Cardiac fibroblast (primary cell): ENCODE measurements at regions not wholly inside any gene's neighbourhood (a gene's known extent, or its start where the extent isn't known, plus 50 kb on each side); places are given as distances from the start of the nearest gene placed in this dataset.
A peak's percentile ranks its signal among the peaks of the same experiment; 100 is the strongest.

ENCODE experiments used
- DNase-seq, 2 donors: peaks; one replicate each; pipeline versions ENCODE4 v3.0.0 to v3.0.0-alpha.2; 2010; ENCODE audit warnings: low read depth in 2 of 2
- H3K4me3 ChIP-seq, 2 donors: replicated peaks in 1 of 2; 1 replicate in 1 of 2; 2 replicates in 1 of 2; pipeline ENCODE4 v1.5.1; 2011; ENCODE audit warnings: low read depth in 2 of 2, low read length in 2 of 2, mild to moderate bottlenecking in 2 of 2, moderate library complexity in 1 of 2
- TF ChIP-seq, protein P1 (sequence below): IDR thresholded peaks from one replicate; pipeline ENCODE4 v1.5.1; 2011; ENCODE audit warnings: low read depth, mild to moderate bottlenecking, low read length, inconsistent platforms

DNA sequence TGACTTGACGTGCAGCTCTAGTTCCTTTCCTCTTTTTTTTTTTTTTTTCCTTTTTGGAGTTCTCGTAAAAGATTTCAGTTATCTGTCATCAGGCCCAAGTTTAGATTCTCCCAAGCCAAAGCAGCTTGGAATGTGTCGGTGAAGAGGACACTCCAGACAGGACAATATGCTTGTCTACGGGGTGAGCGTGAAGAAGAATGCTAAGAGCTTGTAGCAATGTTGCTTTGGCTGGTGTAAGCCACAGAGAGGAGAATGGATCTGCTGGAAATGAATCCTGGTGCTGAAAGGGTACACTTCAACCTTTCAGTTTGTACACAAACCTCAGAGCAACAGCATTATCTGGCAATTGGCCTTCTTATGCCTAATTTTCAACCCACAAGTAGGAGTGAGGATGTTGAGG is 92.4 kb downstream of the ISL1 start:
- no peak overlapping the region for H3K4me3 ChIP-seq
- DNase-seq, result peak in 1 of 2 donors; percentile 7
- TF ChIP-seq, protein P1, sequence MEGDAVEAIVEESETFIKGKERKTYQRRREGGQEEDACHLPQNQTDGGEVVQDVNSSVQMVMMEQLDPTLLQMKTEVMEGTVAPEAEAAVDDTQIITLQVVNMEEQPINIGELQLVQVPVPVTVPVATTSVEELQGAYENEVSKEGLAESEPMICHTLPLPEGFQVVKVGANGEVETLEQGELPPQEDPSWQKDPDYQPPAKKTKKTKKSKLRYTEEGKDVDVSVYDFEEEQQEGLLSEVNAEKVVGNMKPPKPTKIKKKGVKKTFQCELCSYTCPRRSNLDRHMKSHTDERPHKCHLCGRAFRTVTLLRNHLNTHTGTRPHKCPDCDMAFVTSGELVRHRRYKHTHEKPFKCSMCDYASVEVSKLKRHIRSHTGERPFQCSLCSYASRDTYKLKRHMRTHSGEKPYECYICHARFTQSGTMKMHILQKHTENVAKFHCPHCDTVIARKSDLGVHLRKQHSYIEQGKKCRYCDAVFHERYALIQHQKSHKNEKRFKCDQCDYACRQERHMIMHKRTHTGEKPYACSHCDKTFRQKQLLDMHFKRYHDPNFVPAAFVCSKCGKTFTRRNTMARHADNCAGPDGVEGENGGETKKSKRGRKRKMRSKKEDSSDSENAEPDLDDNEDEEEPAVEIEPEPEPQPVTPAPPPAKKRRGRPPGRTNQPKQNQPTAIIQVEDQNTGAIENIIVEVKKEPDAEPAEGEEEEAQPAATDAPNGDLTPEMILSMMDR, result no peak

DNA sequence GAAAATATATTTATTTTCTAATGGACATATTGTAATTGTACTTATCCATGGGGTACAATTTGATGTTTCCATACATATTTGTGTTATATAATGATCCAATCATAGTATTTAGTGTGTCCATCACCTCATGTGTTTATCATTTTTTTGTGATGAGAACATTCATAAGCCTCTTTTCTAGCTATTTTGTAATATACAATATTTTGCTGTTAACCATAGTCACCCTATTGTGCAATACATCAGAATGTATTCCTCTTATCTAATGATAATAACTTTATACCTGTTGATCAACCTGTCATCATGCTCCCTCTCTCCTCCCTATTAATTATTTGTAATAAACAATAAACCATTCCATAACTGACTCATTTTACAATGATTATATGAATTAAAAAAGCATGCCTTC is 93.2 kb downstream of the ISL1 start:
- no peak overlapping the region for H3K4me3 ChIP-seq
- no peak for DNase-seq
- TF ChIP-seq, protein P1, result no peak

DNA sequence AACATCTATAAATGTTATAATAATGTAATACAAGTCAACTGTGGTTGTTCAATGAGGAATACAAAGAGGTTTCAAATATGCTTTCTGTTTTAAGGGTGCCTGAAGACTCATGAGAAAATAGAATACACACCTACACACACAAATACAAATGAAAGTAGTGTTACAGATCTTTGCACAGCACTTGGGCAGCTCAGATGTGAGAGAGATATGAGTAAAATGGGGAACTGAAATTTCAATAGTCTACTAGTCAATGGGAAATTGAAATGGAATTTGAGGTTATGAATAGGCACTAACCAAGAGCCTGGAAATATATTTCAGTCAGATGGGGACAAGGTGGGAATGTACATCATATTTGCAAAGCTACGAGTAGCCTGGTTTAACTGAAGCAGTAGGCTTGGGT is 96.6 kb downstream of the ISL1 start:
- DNase-seq, result no peak
- H3K4me3 ChIP-seq, result no peak overlapping the region
- TF ChIP-seq, protein P1, result no peak

DNA sequence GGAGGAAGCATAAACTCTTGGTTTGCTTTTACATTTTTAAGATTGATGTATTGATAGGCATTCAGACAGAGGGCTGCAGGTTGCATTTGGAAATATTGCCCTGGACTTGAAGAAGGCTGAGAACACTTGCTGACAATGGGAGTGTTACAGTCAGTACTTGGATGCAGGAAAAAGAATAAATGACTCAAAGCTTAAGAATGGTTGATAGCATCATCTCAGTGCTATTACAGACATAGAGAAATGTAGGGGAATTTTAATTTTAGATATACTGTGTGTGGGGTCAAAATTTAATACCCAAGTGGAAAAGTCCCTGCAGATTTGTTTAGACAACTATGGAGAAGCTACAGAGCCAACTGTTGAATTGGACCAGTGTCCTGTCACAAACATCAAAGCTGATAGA is 101.1 kb downstream of the ISL1 start:
- peak in 1 of 2 donors; percentile 0 for DNase-seq
- TF ChIP-seq, protein P1, result no peak
- H3K4me3 ChIP-seq, result no peak overlapping the region

DNA sequence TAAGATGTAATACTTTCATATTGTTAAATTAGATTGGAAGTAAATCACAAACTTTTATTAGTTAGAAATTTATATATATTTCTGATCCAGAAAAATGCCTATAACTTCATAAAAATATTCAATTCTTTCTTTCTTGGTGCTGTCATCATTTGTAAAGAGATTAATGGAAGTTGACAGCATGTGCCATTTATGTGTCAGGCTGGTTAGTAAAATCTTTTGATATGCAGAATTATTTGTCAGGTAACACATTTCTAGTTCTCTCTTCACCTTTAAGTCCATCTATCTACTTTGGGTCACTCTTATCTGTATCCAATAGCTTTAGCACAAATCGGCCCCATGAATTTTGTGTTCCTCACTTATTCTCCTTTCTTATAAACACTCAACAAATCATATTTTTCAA is 102.9 kb downstream of the ISL1 start:
- no peak overlapping the region for H3K4me3 ChIP-seq
- no peak for DNase-seq
- TF ChIP-seq, protein P1, result no peak

DNA sequence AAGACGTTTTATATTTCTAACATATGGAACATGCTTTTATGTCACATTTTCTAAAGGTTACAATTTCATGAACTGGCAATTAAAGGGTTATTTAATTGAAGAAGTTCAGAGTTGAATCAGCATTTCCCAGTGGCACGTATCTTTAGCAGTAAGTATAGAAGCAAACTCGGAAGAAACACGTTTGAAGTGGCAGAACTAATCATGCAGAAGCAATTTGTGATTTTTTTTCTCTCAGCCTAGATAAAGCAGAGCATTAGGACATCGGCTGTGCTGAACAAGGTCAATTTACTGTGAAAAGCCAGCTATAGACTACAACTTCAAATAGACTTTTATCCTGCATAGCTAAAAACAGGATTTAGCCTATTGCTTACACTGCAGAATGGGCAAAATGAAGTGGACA is 104.7 kb downstream of the ISL1 start:
- TF ChIP-seq, protein P1, result no peak
- no peak for DNase-seq
- no peak overlapping the region for H3K4me3 ChIP-seq
